ENCODE measurements at regions not wholly inside any gene's neighbourhood (a gene's known extent, or its start where the extent isn't known, plus 50 kb on each side); places are given as distances from the start of the nearest gene placed in this dataset.

GRCh38 chr21:16605597-16605996 is 875.8 kb downstream of the USP25 start:
- no peak for TF ChIP-seq CTCF (IDR thresholded peaks at IDR 0.05)
- TF ChIP-seq POLR2A (IDR thresholded peaks at IDR 0.05): no peak
